ENCODE measurements at regions not wholly inside any gene's neighbourhood (a gene's known extent, or its start where the extent isn't known, plus 50 kb on each side); places are given as distances from the start of the nearest gene placed in this dataset.

DNA sequence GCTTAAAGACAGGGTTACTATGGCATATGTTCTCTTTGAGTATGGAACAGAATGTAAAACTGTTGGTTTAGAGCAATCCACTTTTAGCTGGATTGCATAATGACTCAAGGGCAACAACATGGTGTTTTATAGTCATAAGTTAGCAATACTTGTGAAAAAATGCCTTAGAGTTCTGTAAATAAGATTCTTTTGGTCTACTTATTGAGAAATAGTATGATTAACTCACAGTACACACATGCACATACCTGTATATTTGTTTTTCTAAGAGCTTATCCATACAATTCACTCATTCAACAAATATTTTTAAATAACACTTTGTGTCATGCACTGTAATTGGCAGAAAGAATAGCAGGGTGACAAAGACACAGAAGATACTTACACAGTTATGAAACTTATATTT lies 1415.5 kb downstream of the PCDH7 start:
- intact Hi-C loops (cut with DNase I): no loop called here
- no peaks in the 10 kb centered on the region for H3K27me3 ChIP-seq (ENCODE audit: control insufficient read depth, insufficient read depth, low read length)

DNA sequence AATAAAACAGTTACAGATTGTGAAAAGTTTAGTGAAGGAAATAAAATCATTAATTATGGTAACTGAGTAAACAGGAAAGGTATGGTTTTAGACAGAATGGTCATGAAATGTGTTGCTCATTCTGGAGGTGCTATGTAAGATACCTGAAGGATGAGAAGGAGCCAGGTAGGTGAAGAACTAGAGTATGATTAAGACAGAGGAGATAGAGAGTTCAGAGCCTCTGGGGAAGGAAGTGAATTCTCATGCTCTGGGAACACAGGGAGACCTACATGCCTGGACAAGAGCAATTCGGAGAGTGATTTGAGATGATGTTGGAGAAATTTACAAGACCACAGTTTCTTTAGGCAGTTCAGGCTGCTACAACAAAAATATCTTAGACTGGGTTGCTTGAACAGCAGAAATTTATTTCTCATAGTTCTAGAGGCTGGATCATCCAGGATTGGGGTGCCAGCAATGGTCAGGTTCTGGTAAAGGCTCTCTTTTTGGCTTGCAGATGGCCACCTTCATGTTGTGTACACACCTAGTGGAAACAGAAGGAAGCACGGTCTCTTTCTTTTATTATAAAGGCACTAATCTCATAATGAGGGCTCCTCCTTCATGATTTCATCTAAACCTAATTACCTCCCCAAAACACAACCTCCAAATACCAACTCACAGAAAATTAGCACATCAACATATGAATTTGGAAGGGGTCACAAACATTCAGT lies 1416.1 kb downstream of the PCDH7 start:
- H3K27me3 ChIP-seq (ENCODE audit: control insufficient read depth, insufficient read depth, low read length): no peaks in the 10 kb centered on the region
- TF ChIP-seq, protein P1, sequence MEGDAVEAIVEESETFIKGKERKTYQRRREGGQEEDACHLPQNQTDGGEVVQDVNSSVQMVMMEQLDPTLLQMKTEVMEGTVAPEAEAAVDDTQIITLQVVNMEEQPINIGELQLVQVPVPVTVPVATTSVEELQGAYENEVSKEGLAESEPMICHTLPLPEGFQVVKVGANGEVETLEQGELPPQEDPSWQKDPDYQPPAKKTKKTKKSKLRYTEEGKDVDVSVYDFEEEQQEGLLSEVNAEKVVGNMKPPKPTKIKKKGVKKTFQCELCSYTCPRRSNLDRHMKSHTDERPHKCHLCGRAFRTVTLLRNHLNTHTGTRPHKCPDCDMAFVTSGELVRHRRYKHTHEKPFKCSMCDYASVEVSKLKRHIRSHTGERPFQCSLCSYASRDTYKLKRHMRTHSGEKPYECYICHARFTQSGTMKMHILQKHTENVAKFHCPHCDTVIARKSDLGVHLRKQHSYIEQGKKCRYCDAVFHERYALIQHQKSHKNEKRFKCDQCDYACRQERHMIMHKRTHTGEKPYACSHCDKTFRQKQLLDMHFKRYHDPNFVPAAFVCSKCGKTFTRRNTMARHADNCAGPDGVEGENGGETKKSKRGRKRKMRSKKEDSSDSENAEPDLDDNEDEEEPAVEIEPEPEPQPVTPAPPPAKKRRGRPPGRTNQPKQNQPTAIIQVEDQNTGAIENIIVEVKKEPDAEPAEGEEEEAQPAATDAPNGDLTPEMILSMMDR (IDR thresholded peaks at IDR 0.05; ENCODE audit: borderline replicate concordance, extremely low read depth, insufficient read depth): no peak
- H3K9me3 ChIP-seq (ENCODE audit: control insufficient read depth in 2 of 3, insufficient read depth in 1 of 3, low read length in 3 of 3): peaks cover 0 to 2% (median 0%) of the 10 kb centered on the region in 3 donors
- H3K4me1 ChIP-seq (ENCODE audit: control insufficient read depth in 2 of 3, insufficient read depth in 2 of 3, low read depth in 1 of 3, low read length in 3 of 3): no peaks in the 10 kb centered on the region
- no peak overlapping the region for H3K4me3 ChIP-seq (ENCODE audit: low read length in 3 of 3)
- intact Hi-C loops (cut with DNase I): no loop called here
- FAIRE-seq (no peak), DNase-seq (no peak)
- no peak overlapping the region for H3K9ac ChIP-seq (ENCODE audit: low read length in 3 of 3)
- H3K27ac ChIP-seq (ENCODE audit: low read depth in 2 of 2, low read length in 2 of 2): no peak overlapping the region
- H3K36me3 ChIP-seq (ENCODE audit: control insufficient read depth in 2 of 3, insufficient read depth in 3 of 3, low read length in 3 of 3): no peaks in the 10 kb centered on the region

More for the DNA sequence above, 1415.5 kb downstream of the PCDH7 start:
- FAIRE-seq (no peak), DNase-seq (no peak)
- H3K36me3 ChIP-seq (ENCODE audit: control insufficient read depth in 2 of 3, insufficient read depth in 3 of 3, low read length in 3 of 3): no peaks in the 10 kb centered on the region
- no peak overlapping the region for H3K27ac ChIP-seq (ENCODE audit: low read depth in 2 of 2, low read length in 2 of 2)
- no peak overlapping the region for H3K9ac ChIP-seq (ENCODE audit: low read length in 3 of 3)
- no peaks in the 10 kb centered on the region for H3K4me1 ChIP-seq (ENCODE audit: control insufficient read depth in 2 of 3, insufficient read depth in 2 of 3, low read depth in 1 of 3, low read length in 3 of 3)
- no peak overlapping the region for H3K4me3 ChIP-seq (ENCODE audit: low read length in 3 of 3)
- peaks cover 0 to 2% (median 0%) of the 10 kb centered on the region in 3 donors for H3K9me3 ChIP-seq (ENCODE audit: control insufficient read depth in 2 of 3, insufficient read depth in 1 of 3, low read length in 3 of 3)
- TF ChIP-seq, protein P1 (IDR thresholded peaks at IDR 0.05; ENCODE audit: borderline replicate concordance, extremely low read depth, insufficient read depth): no peak

DNA sequence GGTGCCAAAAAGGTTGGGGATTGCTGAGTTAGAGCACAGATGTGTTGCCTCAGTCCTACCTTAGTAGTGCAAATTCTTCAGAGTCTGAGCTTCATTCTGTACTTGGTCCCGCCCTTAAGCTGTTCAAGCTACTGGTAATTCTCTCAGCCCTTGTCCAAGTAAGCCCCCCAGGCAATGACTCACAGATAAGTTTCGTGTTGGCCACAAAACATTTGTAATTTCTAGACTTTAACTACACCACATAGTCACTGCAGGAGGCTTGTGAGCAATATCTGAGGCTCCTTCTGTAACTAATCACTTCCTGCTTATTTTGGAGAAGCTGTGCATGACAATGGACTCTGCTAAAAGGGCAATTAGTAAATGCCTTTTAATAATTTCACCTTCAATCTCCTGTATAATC lies 1420.5 kb downstream of the PCDH7 start:
- Histone ChIP-seq H3K27ac (ENCODE audit: low read depth in 2 of 2, low read length in 2 of 2) (no peak overlapping the region), H3K9me3 (ENCODE audit: control insufficient read depth in 2 of 3, insufficient read depth in 1 of 3, low read length in 3 of 3) (no peaks in the 10 kb centered on the region), H3K36me3 (ENCODE audit: control insufficient read depth in 2 of 3, insufficient read depth in 3 of 3, low read length in 3 of 3) (no peaks in the 10 kb centered on the region), H3K9ac (ENCODE audit: low read length in 3 of 3) (no peak overlapping the region), H3K4me3 (ENCODE audit: low read length in 3 of 3) (no peak overlapping the region), H3K4me1 (ENCODE audit: control insufficient read depth in 2 of 3, insufficient read depth in 2 of 3, low read depth in 1 of 3, low read length in 3 of 3) (no peaks in the 10 kb centered on the region), H3K27me3 (ENCODE audit: control insufficient read depth, insufficient read depth, low read length) (no peaks in the 10 kb centered on the region)
- DNase-seq (no peak), FAIRE-seq (no peak)
- intact Hi-C loops (cut with DNase I): no loop called here
- TF ChIP-seq, protein P1 (IDR thresholded peaks at IDR 0.05; ENCODE audit: borderline replicate concordance, extremely low read depth, insufficient read depth): no peak

DNA sequence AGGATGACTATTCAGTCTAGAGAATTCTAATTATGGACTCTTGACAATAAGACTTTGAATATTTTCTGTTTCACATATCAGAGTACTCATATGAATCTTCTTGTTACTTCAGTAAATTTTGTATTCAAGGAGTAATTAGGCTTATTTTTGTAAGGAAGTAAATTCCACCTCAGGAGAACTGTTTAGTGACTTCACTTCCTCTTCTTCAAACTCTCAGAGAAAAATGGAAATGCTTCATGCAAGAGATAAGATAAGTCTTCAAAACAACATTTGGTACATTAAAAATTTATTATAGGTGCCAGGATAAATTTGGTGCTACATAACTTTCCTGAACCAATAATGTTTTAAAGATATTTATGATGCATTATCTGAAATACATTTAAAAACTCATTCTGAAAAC lies 1421.9 kb downstream of the PCDH7 start:
- no peaks in the 10 kb centered on the region for H3K9me3 ChIP-seq (ENCODE audit: control insufficient read depth in 2 of 3, insufficient read depth in 1 of 3, low read length in 3 of 3)
- H3K27ac ChIP-seq (ENCODE audit: low read depth in 2 of 2, low read length in 2 of 2): no peak overlapping the region
- H3K36me3 ChIP-seq (ENCODE audit: control insufficient read depth in 2 of 3, insufficient read depth in 3 of 3, low read length in 3 of 3): no peaks in the 10 kb centered on the region
- no peak overlapping the region for H3K9ac ChIP-seq (ENCODE audit: low read length in 3 of 3)
- FAIRE-seq (no peak), DNase-seq (no peak)
- no peaks in the 10 kb centered on the region for H3K27me3 ChIP-seq (ENCODE audit: control insufficient read depth, insufficient read depth, low read length)
- intact Hi-C loops (cut with DNase I): no loop called here
- no peaks in the 10 kb centered on the region for H3K4me1 ChIP-seq (ENCODE audit: control insufficient read depth in 2 of 3, insufficient read depth in 2 of 3, low read depth in 1 of 3, low read length in 3 of 3)
- TF ChIP-seq, protein P1 (IDR thresholded peaks at IDR 0.05; ENCODE audit: borderline replicate concordance, extremely low read depth, insufficient read depth): no peak
- no peak overlapping the region for H3K4me3 ChIP-seq (ENCODE audit: low read length in 3 of 3)

Measured in kidney (tissue), 13 donors.